Tibial artery (tissue), 4 donors: ENCODE measurements at regions not wholly inside any gene's neighbourhood (a gene's known extent, or its start where the extent isn't known, plus 50 kb on each side); places are given as distances from the start of the nearest gene placed in this dataset.

Source experiments
- DNase-seq, 2 donors: peaks; one replicate each; pipeline ENCODE4 v3.0.0-alpha.2; 2019
- H3K27ac ChIP-seq, 2 donors: fragments of 200-600 bp; sonication (generic) in 1 of 2; 1 replicate in 1 of 2; 2 replicates in 1 of 2; pipeline ENCODE4 v1.5.1; 2018 to 2019; ENCODE audit warnings: mild to moderate bottlenecking in 1 of 2
- H3K27me3 ChIP-seq, 2 donors: fragments of 200-600 bp; sonication (generic) in 1 of 2; one replicate each; pipeline versions ENCODE4 v1.5.1 to v1.6.0; 2016 to 2019
- H3K36me3 ChIP-seq, 3 donors: fragments of 200-600 bp; sonication (generic) in 2 of 3; one replicate each; pipeline ENCODE4 v1.5.1; 2016 to 2019; ENCODE audit warnings: mild to moderate bottlenecking in 2 of 3
- H3K4me1 ChIP-seq, 4 donors: fragments of 200-600 bp; sonication (generic) in 2 of 4; 1 replicate in 3 of 4; 2 replicates in 1 of 4; pipeline ENCODE4 v1.5.1; 2016 to 2019
- H3K4me3 ChIP-seq, 2 donors: fragments of 200-600 bp; sonication (generic) in 1 of 2; 1 replicate in 1 of 2; 2 replicates in 1 of 2; pipeline ENCODE4 v1.5.1; 2018 to 2019; ENCODE audit warnings: mild to moderate bottlenecking in 2 of 2
- H3K9me3 ChIP-seq, 3 donors: fragments of 200-600 bp; sonication (generic) in 1 of 3; one replicate each; pipeline ENCODE4 v1.5.1; 2016 to 2019
- intact Hi-C: fragments of 100-400 bp; cut with DNase I; formaldehyde crosslinking; loops from one replicate; pipeline ENCODE4 v1.15.0; 2023; ENCODE audit warnings: low total_unique reads
- TF ChIP-seq, protein P1 (sequence below), 2 experiments: fragments of 200-600 bp in 1 of 2; fragments of 450-650 bp in 1 of 2; IDR thresholded peaks; one replicate each; pipeline ENCODE4 v1.5.1; 2017 to 2019; ENCODE audit warnings: antibody characterized with exemption in 2 of 2, mild to moderate bottlenecking in 1 of 2, moderate library complexity in 1 of 2

DNA sequence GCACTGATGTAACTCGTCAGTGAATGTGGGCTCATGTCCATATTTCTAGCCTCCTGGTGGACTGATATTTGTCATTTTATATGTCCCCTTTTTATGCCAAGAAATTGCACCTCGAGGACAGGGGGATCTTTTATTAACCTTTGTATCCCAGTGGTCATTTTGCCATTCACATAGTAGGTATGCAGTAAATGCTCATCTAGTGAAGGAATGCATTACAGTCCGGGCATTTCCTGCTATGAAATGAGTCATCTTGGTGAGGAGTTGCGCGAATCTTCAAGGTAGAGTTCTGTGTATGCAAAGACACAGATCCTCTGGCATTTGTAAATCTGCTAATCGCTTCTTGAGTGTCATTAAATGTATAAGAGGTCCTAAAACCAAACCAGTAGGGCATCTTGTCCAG is 755.5 kb upstream of the ADAMTS16 start:
- Histone ChIP-seq H3K4me1 (no peaks in the 10 kb centered on the region), H3K36me3 (no peaks in the 10 kb centered on the region), H3K27me3 (no peaks in the 10 kb centered on the region), H3K27ac (no peak overlapping the region), H3K4me3 (no peak overlapping the region), H3K9me3 (no peaks in the 10 kb centered on the region)
- intact Hi-C loops, result no loop called here
- TF ChIP-seq, protein P1, sequence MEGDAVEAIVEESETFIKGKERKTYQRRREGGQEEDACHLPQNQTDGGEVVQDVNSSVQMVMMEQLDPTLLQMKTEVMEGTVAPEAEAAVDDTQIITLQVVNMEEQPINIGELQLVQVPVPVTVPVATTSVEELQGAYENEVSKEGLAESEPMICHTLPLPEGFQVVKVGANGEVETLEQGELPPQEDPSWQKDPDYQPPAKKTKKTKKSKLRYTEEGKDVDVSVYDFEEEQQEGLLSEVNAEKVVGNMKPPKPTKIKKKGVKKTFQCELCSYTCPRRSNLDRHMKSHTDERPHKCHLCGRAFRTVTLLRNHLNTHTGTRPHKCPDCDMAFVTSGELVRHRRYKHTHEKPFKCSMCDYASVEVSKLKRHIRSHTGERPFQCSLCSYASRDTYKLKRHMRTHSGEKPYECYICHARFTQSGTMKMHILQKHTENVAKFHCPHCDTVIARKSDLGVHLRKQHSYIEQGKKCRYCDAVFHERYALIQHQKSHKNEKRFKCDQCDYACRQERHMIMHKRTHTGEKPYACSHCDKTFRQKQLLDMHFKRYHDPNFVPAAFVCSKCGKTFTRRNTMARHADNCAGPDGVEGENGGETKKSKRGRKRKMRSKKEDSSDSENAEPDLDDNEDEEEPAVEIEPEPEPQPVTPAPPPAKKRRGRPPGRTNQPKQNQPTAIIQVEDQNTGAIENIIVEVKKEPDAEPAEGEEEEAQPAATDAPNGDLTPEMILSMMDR (IDR thresholded peaks at IDR 0.05), result no peak
- no peak for DNase-seq

DNA sequence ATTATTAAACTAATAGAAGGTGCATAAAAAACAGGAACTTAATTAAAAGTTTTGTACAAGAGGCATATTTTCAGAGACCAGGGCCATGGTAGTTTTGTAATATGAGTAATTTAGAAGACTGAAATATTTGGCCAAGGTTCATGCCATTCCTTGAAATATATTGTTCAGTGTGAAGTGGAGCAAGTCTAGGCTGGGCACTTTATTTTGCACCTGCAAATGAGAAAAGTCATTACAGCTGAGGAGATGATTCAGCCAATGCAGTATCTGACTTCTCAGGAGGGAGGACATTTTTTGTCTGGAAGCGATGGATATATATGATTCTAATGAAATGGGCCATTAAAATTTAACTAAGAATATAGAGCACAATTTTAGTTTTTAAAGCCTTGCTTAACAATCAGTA is 754.0 kb upstream of the ADAMTS16 start:
- Histone ChIP-seq H3K36me3 (no peaks in the 10 kb centered on the region), H3K27me3 (no peaks in the 10 kb centered on the region), H3K27ac (no peak overlapping the region), H3K9me3 (no peaks in the 10 kb centered on the region), H3K4me1 (no peaks in the 10 kb centered on the region), H3K4me3 (no peak overlapping the region)
- intact Hi-C loops, result no loop called here
- DNase-seq, result no peak
- TF ChIP-seq, protein P1 (IDR thresholded peaks at IDR 0.05), result no peak

DNA sequence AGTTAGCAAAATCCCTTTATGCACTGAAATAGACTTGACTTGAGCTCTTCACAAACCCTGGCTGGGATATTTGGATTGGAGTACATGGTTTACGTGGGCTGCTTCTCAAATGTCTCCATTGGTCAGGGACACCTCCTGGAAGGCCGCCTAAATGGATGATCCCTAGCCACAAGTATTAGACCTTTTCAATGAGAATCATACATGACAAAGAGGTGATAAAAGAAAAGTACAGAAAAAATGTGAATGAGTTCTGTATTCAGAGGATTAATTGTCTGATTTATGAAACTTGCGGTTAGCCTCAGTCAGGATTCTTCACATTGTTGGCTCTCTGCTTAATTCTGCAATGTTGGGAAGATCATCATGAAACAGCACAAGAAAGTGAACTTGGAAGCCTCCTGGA is 752.8 kb upstream of the ADAMTS16 start:
- H3K9me3 ChIP-seq, result no peaks in the 10 kb centered on the region
- H3K4me1 ChIP-seq, result no peaks in the 10 kb centered on the region
- no peak overlapping the region for H3K27ac ChIP-seq
- H3K27me3 ChIP-seq, result no peaks in the 10 kb centered on the region
- no peaks in the 10 kb centered on the region for H3K36me3 ChIP-seq
- intact Hi-C loops, result no loop called here
- H3K4me3 ChIP-seq, result no peak overlapping the region
- DNase-seq, result no peak
- TF ChIP-seq, protein P1 (IDR thresholded peaks at IDR 0.05), result no peak

DNA sequence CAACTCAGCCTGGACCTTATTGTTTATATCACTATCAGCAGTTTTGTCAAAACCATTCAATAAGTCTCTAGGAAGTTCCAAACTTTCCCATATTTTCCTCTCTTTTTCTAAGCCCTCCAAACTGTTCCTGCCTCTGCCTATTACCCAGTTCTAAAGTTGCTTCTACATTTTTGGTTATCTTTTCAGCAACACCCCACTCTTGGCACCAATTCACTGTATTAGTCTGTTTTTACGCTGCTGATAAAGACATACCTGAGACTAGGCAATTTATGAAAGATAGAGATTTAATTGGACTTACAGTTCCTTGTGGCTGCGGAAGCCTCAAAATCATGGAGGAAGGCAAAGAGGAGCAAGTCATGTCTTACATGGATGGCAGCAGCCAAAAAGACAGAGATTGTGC is 744.4 kb upstream of the ADAMTS16 start:
- Histone ChIP-seq H3K4me1 (no peaks in the 10 kb centered on the region), H3K9me3 (peaks cover 0 to 5% (median 0%) of the 10 kb centered on the region in 3 donors), H3K27ac (no peak overlapping the region), H3K4me3 (no peak overlapping the region), H3K36me3 (no peaks in the 10 kb centered on the region), H3K27me3 (no peaks in the 10 kb centered on the region)
- no peak for DNase-seq
- intact Hi-C loops, result no loop called here
- TF ChIP-seq, protein P1 (IDR thresholded peaks at IDR 0.05), result no peak

DNA sequence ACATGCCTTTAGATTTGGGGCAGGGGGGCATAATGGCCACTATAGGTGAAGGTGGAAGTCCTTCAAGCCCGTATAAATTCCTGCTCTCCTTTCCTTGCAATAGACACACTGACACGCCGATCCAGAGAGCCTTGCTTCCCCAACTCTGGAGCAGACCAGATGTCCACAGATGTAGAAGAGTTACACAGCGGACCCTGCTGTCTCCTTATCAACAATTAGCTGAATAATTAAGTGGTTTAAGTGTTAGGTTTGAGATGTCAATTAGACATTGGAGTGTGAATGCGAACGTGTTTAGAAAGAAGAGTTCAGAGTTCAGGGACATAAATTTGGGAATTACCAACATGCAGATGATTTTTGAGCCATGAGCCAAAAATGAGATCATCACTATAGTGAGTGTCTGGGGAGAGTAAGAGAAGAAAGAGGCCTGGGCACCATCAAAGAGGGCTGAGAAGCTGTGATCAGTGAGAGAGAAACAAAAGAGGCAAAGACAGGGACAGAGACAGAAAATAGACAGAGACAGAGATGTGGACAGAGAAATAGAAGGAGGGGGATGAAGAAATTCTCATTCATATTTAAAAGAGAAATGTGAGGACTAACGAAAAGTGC is 734.4 kb upstream of the ADAMTS16 start:
- Histone ChIP-seq H3K36me3 (no peaks in the 10 kb centered on the region), H3K9me3 (no peaks in the 10 kb centered on the region), H3K4me1 (no peaks in the 10 kb centered on the region), H3K27me3 (no peaks in the 10 kb centered on the region), H3K4me3 (no peak overlapping the region), H3K27ac (no peak overlapping the region)
- TF ChIP-seq, protein P1 (IDR thresholded peaks at IDR 0.05), result no peak
- DNase-seq, result no peak
- intact Hi-C loops, result no loop called here

DNA sequence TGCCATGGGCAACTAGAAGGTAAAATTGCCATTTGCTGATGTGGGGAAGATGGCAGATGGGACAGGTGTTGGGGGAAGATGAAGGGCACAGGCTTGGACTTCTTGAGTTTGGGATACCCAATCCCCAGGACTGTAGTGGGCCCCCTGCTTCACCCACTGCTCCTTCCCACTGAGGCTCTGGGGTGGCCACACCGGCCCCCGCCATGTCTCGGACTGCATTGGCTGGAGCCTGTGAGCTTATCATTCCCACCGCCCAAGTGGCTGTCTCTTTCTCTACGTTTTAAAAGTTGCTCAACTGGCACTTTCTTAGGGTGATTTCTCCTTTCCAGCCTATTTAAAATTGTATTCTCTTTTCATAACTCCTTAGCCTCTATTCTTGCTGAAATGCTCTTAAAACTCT is 730.0 kb upstream of the ADAMTS16 start:
- Histone ChIP-seq H3K27ac (no peak overlapping the region), H3K36me3 (no peaks in the 10 kb centered on the region), H3K4me1 (no peaks in the 10 kb centered on the region), H3K9me3 (no peaks in the 10 kb centered on the region), H3K4me3 (no peak overlapping the region), H3K27me3 (no peaks in the 10 kb centered on the region)
- TF ChIP-seq, protein P1 (IDR thresholded peaks at IDR 0.05), result no peak
- no peak for DNase-seq
- intact Hi-C loops, result no loop called here
